HL-60 (cell line): ENCODE measurements at regions not wholly inside any gene's neighbourhood (a gene's known extent, or its start where the extent isn't known, plus 50 kb on each side); places are given as distances from the start of the nearest gene placed in this dataset.

Experiments
- DNase-seq, 2 experiments: peaks; one replicate each; pipeline ENCODE4 v3.0.0-alpha.2; 2010 to 2020; ENCODE audit warnings: low read depth in 1 of 2, low spot score in 1 of 2
- H3K27ac ChIP-seq: fragments of 250-450 bp; sonication (Bioruptor Pico); replicated peaks from 2 replicates; pipeline ENCODE4 v1.5.1; 2020; ENCODE audit warnings: mild to moderate bottlenecking, moderate library complexity
- H3K27me3 ChIP-seq: fragments of 250-450 bp; sonication (Bioruptor Pico); 2 replicates; pipeline ENCODE4 v1.5.1; 2021; ENCODE audit warnings: mild to moderate bottlenecking, moderate library complexity; ENCODE audit not compliant: insufficient read depth, poor library complexity, severe bottlenecking
- H3K4me3 ChIP-seq: replicated peaks from 2 replicates; pipeline ENCODE4 v1.5.1; 2011; ENCODE audit warnings: mild to moderate bottlenecking, control low read depth, low read length; ENCODE audit not compliant: insufficient read depth
- CTCF ChIP-seq: IDR thresholded peaks from one replicate; pipeline ENCODE4 v1.5.1; 2011; ENCODE audit warnings: low read length, control low read depth, inconsistent platforms; ENCODE audit not compliant: insufficient read depth
- GABPA ChIP-seq: IDR thresholded peaks from 2 replicates; pipeline ENCODE4 v1.6.1; 2012; ENCODE audit warnings: low read depth
- POLR2AphosphoS5 ChIP-seq: IDR thresholded peaks from 2 replicates; pipeline ENCODE4 v1.6.1; 2012; ENCODE audit warnings: low read depth
- REST ChIP-seq: IDR thresholded peaks from 2 replicates; pipeline ENCODE4 v1.6.1; 2012; ENCODE audit warnings: low read depth; ENCODE audit not compliant: insufficient replicate concordance
- SPI1 ChIP-seq: IDR thresholded peaks from 2 replicates; pipeline ENCODE4 v1.6.1; 2012; ENCODE audit warnings: low read depth, mild to moderate bottlenecking, borderline replicate concordance

GRCh38 chr3:72673011-72673771, 175.1 kb downstream of the SHQ1 start:
- Histone ChIP-seq H3K27ac (no peak overlapping the region), H3K4me3 (no peak overlapping the region), H3K27me3 (no peaks in the 10 kb centered on the region)
- DNase-seq: no peak
- TF ChIP-seq SPI1 (no peak), REST (no peak), POLR2AphosphoS5 (no peak), GABPA (no peak), CTCF (no peak)

GRCh38 chr3:72669224-72669623, 179.0 kb downstream of the SHQ1 start:
- no peak for TF ChIP-seq POLR2AphosphoS5
- TF ChIP-seq GABPA: no peak
- no peak for TF ChIP-seq CTCF
- TF ChIP-seq REST: no peak
- TF ChIP-seq SPI1: no peak
- Histone ChIP-seq H3K27ac (no peak overlapping the region), H3K27me3 (no peaks in the 10 kb centered on the region), H3K4me3 (no peak overlapping the region)
- no peak for DNase-seq

GRCh38 chr3:72666447-72666755, 181.8 kb downstream of the SHQ1 start:
- no peak for DNase-seq
- Histone ChIP-seq H3K27ac (no peak overlapping the region), H3K27me3 (no peaks in the 10 kb centered on the region), H3K4me3 (no peak overlapping the region)
- no peak for TF ChIP-seq REST
- TF ChIP-seq POLR2AphosphoS5: no peak
- no peak for TF ChIP-seq GABPA
- TF ChIP-seq CTCF: no peak
- TF ChIP-seq SPI1: no peak
